Neural cell (in vitro differentiated cells): ENCODE measurements at regions not wholly inside any gene's neighbourhood (a gene's known extent, or its start where the extent isn't known, plus 50 kb on each side); places are given as distances from the start of the nearest gene placed in this dataset.

Experiments used
- H2AFZ ChIP-seq: fragments of 200-600, 300-800 bp; sonication (generic), shearing (Covaris generic); 2 replicates; pipeline ENCODE4 v1.6.0; 2014; ENCODE audit warnings: low read depth, mild to moderate bottlenecking, antibody characterized with exemption, low read length, moderate library complexity
- H3F3A ChIP-seq: fragments of 200-600 bp; shearing (Covaris generic); 2 replicates; pipeline ENCODE4 v1.6.1; 2016; ENCODE audit warnings: mild to moderate bottlenecking, moderate library complexity, mixed read lengths, antibody characterized with exemption, low read length; ENCODE audit not compliant: insufficient read depth, poor library complexity, severe bottlenecking
- H3K27ac ChIP-seq: fragments of 200-600, 300-800 bp; sonication (generic), shearing (Covaris generic); 2 replicates; pipeline ENCODE4 v1.5.1; 2014; ENCODE audit warnings: mild to moderate bottlenecking, low read length, moderate library complexity
- H3K27me3 ChIP-seq: fragments of 300-800, 200-600 bp; sonication (generic), shearing (Covaris generic); 2 replicates; pipeline ENCODE4 v1.6.0; 2014; ENCODE audit warnings: mild to moderate bottlenecking, low read depth, low read length, moderate library complexity; ENCODE audit not compliant: insufficient read depth
- H3K36me3 ChIP-seq: fragments of 300-800, 200-600 bp; sonication (generic), shearing (Covaris generic); 2 replicates; pipeline ENCODE4 v1.5.1; 2014; ENCODE audit warnings: mild to moderate bottlenecking, antibody characterized with exemption, low read length, moderate library complexity; ENCODE audit not compliant: insufficient read depth
- H3K4me2 ChIP-seq: fragments of 300-800, 200-600 bp; sonication (generic), shearing (Covaris generic); 2 replicates; pipeline ENCODE4 v1.6.0; 2014; ENCODE audit warnings: mild to moderate bottlenecking, low read length
- H3K4me3 ChIP-seq: fragments of 300-800, 200-600 bp; sonication (generic), shearing (Covaris generic); 2 replicates; pipeline ENCODE4 v1.5.1; 2014; ENCODE audit warnings: mild to moderate bottlenecking, low read length, moderate library complexity
- H3K79me2 ChIP-seq: fragments of 200-600 bp; shearing (Covaris generic); replicated peaks from 2 replicates; pipeline ENCODE4 v1.6.0; 2014; ENCODE audit warnings: mild to moderate bottlenecking, low read length, moderate library complexity; ENCODE audit not compliant: insufficient read depth
- H3K9ac ChIP-seq: fragments of 300-800, 200-600 bp; sonication (generic), shearing (Covaris generic); 2 replicates; pipeline ENCODE4 v1.6.1; 2016; ENCODE audit warnings: mild to moderate bottlenecking, low read length, mixed read lengths
- H3K9me2 ChIP-seq: fragments of 200-600 bp; shearing (Covaris generic); 2 replicates; pipeline ENCODE4 v1.6.1; 2016; ENCODE audit warnings: mild to moderate bottlenecking, low read length, mixed read lengths; ENCODE audit not compliant: insufficient read depth
- H3K9me3 ChIP-seq: fragments of 200-600, 300-800 bp; sonication (generic), shearing (Covaris generic); 2 replicates; pipeline ENCODE4 v1.6.1; 2016; ENCODE audit warnings: mild to moderate bottlenecking, mixed run types, low read length, moderate library complexity, mixed read lengths
- H4K20me1 ChIP-seq: fragments of 200-600 bp; shearing (Covaris generic); 2 replicates; pipeline ENCODE4 v1.6.1; 2016; ENCODE audit warnings: mild to moderate bottlenecking, mixed run types; ENCODE audit not compliant: insufficient read depth
- EP300 ChIP-seq: fragments of 450-650 bp; conservative IDR thresholded peaks from 2 replicates; pipeline ENCODE4 v1.6.1; 2014; ENCODE audit warnings: antibody characterized with exemption, mild to moderate bottlenecking, moderate library complexity; ENCODE audit not compliant: poor library complexity, severe bottlenecking
- EZH2 ChIP-seq: fragments of 200-600, 300-800 bp; shearing (Covaris generic), sonication (generic); IDR thresholded peaks from 2 replicates; pipeline ENCODE4 v1.6.1; 2014; ENCODE audit warnings: antibody characterized with exemption, low read length, borderline replicate concordance, mild to moderate bottlenecking; ENCODE audit not compliant: insufficient read depth, poor library complexity, severe bottlenecking
- MXI1 ChIP-seq: fragments of 450-650 bp; conservative IDR thresholded peaks from 2 replicates; pipeline ENCODE4 v1.6.1; 2014; ENCODE audit warnings: antibody characterized with exemption, mild to moderate bottlenecking; ENCODE audit not compliant: poor library complexity, severe bottlenecking
- POLR2AphosphoS5 ChIP-seq: IDR thresholded peaks from 2 replicates; pipeline ENCODE4 v1.6.1; 2012
- RAD21 ChIP-seq: fragments of 450-650 bp; conservative IDR thresholded peaks from 2 replicates; pipeline ENCODE4 v1.6.1; 2014; ENCODE audit warnings: antibody characterized with exemption, mild to moderate bottlenecking, moderate library complexity
- SMC3 ChIP-seq: fragments of 450-650 bp; conservative IDR thresholded peaks from 2 replicates; pipeline ENCODE4 v1.6.1; 2014; ENCODE audit warnings: antibody characterized with exemption, mild to moderate bottlenecking, moderate library complexity; ENCODE audit not compliant: poor library complexity
- TAF1 ChIP-seq: IDR thresholded peaks from 2 replicates; pipeline ENCODE4 v1.6.1; 2012; ENCODE audit warnings: low read depth
- TF ChIP-seq, protein P1 (sequence below): IDR thresholded peaks from 2 replicates; pipeline ENCODE4 v1.6.1; 2012; ENCODE audit warnings: borderline replicate concordance
- TF ChIP-seq, protein P2 (sequence below): fragments of 450-650 bp; IDR thresholded peaks from 2 replicates; pipeline ENCODE4 v1.5.1; 2014; ENCODE audit warnings: antibody characterized with exemption, mild to moderate bottlenecking, moderate library complexity; ENCODE audit not compliant: poor library complexity, severe bottlenecking

GRCh38 chr15:95228856-95229555 is 997.6 kb downstream of the MCTP2 start:
- Histone ChIP-seq H3K9me2 (no peaks in the 10 kb centered on the region), H2AFZ (no peak overlapping the region), H3K36me3 (no peaks in the 10 kb centered on the region), H3K9me3 (peaks cover under 1% of the 10 kb centered on the region), H3K4me2 (no peak overlapping the region), H3K79me2 (no peaks in the 10 kb centered on the region), H3K27ac (no peak overlapping the region), H3K27me3 (no peaks in the 10 kb centered on the region), H3K9ac (no peak overlapping the region), H4K20me1 (no peaks in the 10 kb centered on the region), H3K4me3 (no peak overlapping the region), H3F3A (no peaks in the 10 kb centered on the region)
- no peak for TF ChIP-seq TAF1
- TF ChIP-seq EP300: no peak
- TF ChIP-seq, protein P1, sequence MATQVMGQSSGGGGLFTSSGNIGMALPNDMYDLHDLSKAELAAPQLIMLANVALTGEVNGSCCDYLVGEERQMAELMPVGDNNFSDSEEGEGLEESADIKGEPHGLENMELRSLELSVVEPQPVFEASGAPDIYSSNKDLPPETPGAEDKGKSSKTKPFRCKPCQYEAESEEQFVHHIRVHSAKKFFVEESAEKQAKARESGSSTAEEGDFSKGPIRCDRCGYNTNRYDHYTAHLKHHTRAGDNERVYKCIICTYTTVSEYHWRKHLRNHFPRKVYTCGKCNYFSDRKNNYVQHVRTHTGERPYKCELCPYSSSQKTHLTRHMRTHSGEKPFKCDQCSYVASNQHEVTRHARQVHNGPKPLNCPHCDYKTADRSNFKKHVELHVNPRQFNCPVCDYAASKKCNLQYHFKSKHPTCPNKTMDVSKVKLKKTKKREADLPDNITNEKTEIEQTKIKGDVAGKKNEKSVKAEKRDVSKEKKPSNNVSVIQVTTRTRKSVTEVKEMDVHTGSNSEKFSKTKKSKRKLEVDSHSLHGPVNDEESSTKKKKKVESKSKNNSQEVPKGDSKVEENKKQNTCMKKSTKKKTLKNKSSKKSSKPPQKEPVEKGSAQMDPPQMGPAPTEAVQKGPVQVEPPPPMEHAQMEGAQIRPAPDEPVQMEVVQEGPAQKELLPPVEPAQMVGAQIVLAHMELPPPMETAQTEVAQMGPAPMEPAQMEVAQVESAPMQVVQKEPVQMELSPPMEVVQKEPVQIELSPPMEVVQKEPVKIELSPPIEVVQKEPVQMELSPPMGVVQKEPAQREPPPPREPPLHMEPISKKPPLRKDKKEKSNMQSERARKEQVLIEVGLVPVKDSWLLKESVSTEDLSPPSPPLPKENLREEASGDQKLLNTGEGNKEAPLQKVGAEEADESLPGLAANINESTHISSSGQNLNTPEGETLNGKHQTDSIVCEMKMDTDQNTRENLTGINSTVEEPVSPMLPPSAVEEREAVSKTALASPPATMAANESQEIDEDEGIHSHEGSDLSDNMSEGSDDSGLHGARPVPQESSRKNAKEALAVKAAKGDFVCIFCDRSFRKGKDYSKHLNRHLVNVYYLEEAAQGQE: no peak
- no peak for TF ChIP-seq POLR2AphosphoS5
- TF ChIP-seq, protein P2, sequence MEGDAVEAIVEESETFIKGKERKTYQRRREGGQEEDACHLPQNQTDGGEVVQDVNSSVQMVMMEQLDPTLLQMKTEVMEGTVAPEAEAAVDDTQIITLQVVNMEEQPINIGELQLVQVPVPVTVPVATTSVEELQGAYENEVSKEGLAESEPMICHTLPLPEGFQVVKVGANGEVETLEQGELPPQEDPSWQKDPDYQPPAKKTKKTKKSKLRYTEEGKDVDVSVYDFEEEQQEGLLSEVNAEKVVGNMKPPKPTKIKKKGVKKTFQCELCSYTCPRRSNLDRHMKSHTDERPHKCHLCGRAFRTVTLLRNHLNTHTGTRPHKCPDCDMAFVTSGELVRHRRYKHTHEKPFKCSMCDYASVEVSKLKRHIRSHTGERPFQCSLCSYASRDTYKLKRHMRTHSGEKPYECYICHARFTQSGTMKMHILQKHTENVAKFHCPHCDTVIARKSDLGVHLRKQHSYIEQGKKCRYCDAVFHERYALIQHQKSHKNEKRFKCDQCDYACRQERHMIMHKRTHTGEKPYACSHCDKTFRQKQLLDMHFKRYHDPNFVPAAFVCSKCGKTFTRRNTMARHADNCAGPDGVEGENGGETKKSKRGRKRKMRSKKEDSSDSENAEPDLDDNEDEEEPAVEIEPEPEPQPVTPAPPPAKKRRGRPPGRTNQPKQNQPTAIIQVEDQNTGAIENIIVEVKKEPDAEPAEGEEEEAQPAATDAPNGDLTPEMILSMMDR: no peak
- TF ChIP-seq EZH2: no peak
- no peak for TF ChIP-seq MXI1
- TF ChIP-seq RAD21: no peak
- TF ChIP-seq SMC3: no peak

DNA sequence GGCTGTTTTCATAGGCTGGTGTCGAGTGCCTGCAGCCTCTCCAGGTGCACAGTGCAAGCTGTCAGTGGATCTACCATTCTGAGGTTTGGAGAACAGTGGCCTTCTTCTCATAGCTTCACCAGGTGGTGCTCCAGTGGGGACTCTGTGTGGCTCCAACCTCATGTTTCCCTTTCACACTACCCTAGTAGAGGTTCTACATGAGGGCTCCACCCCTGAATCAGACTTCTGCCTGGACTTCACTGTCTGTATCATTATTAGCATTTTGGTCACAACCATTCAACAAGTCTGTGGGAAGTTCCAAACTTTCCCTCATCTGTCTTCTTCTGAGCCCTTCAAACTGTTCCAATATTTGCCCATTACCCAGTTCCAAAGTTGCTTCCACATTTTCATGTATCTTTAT is 1003.7 kb downstream of the MCTP2 start:
- H3K27ac ChIP-seq: no peak overlapping the region

More for the DNA sequence above, 1003.7 kb downstream of the MCTP2 start:
- Histone ChIP-seq H3K4me3 (no peak overlapping the region), H3F3A (no peaks in the 10 kb centered on the region), H3K9me2 (no peaks in the 10 kb centered on the region), H3K79me2 (no peaks in the 10 kb centered on the region), H3K27me3 (no peaks in the 10 kb centered on the region), H2AFZ (no peak overlapping the region), H3K9me3 (no peaks in the 10 kb centered on the region), H3K9ac (no peak overlapping the region), H4K20me1 (no peaks in the 10 kb centered on the region), H3K4me2 (no peak overlapping the region), H3K36me3 (no peaks in the 10 kb centered on the region)
- TF ChIP-seq EP300 (no peak), TAF1 (no peak), MXI1 (no peak), RAD21 (no peak)
- TF ChIP-seq, protein P2: no peak
